Natural killer cell (primary cell): ENCODE measurements at regions not wholly inside any gene's neighbourhood (a gene's known extent, or its start where the extent isn't known, plus 50 kb on each side); places are given as distances from the start of the nearest gene placed in this dataset.

Experiments
- ATAC-seq, 3 donors: fragments of 150-1000 bp in 2 of 3; fragments of 200-7000 bp in 1 of 3; cut with Tn5 transposase; 1 replicate in 1 of 3; 2 replicates in 2 of 3; pipeline ENCODE4 v1.10.0; 2021; ENCODE audit warnings: mild to moderate bottlenecking in 2 of 3, moderate library complexity in 2 of 3
- DNase-seq, 2 donors: peaks; one replicate each; pipeline versions ENCODE4 v3.0.0 to v3.0.0-alpha.2; 2013 to 2021; ENCODE audit warnings: mixed read lengths in 1 of 2
- H3K27ac ChIP-seq: one replicate; pipeline ENCODE4 v1.5.1; 2013; ENCODE audit warnings: mild to moderate bottlenecking, low read length
- H3K27me3 ChIP-seq: one replicate; pipeline ENCODE4 v1.6.1; 2013; ENCODE audit warnings: low read length; ENCODE audit not compliant: control insufficient read depth, insufficient read depth
- H3K36me3 ChIP-seq: one replicate; pipeline ENCODE4 v1.6.1; 2013; ENCODE audit warnings: low read length; ENCODE audit not compliant: control insufficient read depth, insufficient read depth
- H3K4me1 ChIP-seq: one replicate; pipeline ENCODE4 v1.6.1; 2013; ENCODE audit warnings: low read length; ENCODE audit not compliant: control insufficient read depth, insufficient read depth
- H3K4me3 ChIP-seq: one replicate; pipeline ENCODE4 v1.5.1; 2013; ENCODE audit warnings: low read length
- H3K9me3 ChIP-seq: one replicate; pipeline ENCODE4 v1.6.1; 2013; ENCODE audit warnings: low read length; ENCODE audit not compliant: control insufficient read depth, insufficient read depth
- H3K27ac Mint-ChIP-seq, 2 donors: one replicate each; pipeline ENCODE4 v1.8.0; 2022; ENCODE audit warnings: mild to moderate bottlenecking in 2 of 2, mixed read lengths in 2 of 2, moderate library complexity in 1 of 2
- H3K27me3 Mint-ChIP-seq, 2 donors: one replicate each; pipeline ENCODE4 v1.8.0; 2022; ENCODE audit warnings: low read depth in 2 of 2, mixed read lengths in 2 of 2
- H3K36me3 Mint-ChIP-seq: one replicate; pipeline ENCODE4 v1.8.0; 2022; ENCODE audit warnings: mixed read lengths
- H3K4me1 Mint-ChIP-seq, 2 donors: one replicate each; pipeline ENCODE4 v1.8.0; 2022; ENCODE audit warnings: mixed read lengths in 2 of 2
- H3K4me3 Mint-ChIP-seq: one replicate; pipeline ENCODE4 v1.8.0; 2022; ENCODE audit warnings: mild to moderate bottlenecking, moderate library complexity, mixed read lengths
- H3K9me3 Mint-ChIP-seq, 2 donors: one replicate each; pipeline ENCODE4 v1.8.0; 2022; ENCODE audit warnings: mixed read lengths in 2 of 2
- CTCF ChIP-seq: fragments of 200-600 bp; IDR thresholded peaks from one replicate; pipeline ENCODE4 v1.8.0; 2022; ENCODE audit warnings: antibody characterized with exemption
- WGBS: methylation state at CpG from one replicate; pipeline ENCODE4 v1.1.7; 2013; ENCODE audit warnings: missing lambda C conversion rate; ENCODE audit not compliant: insufficient coverage; 5-methylcytosine and 5-hydroxymethylcytosine counted together
- intact Hi-C: fragments of 100-400 bp; cut with micrococcal nuclease; formaldehyde crosslinking; loops from one replicate; pipeline ENCODE4 v1.14.2; 2022

DNA sequence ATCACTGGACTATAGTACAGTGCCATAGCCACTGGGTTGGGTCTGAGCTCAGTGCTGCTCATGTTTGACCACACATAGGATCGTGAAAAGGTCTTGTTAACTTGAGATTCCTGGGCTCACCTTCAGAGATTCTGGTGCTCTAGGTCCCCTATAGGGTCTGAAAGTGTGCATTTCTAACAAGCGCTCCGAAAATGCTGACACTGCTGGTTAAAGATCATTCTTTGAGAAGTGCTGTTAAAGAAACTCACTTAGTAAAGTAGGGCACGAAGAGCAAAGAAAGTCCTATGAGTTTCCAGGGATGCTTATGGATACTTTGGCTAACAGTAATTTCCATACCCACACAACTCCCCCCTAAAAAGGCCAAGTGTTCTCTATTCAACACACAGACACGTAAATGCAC is 108.1 kb upstream of the PAX6 start:
- ATAC-seq, result no peak
- Histone ChIP-seq H3K4me3 (no peak overlapping the region), H3K36me3 (no peaks in the 10 kb centered on the region), H3K9me3 (no peaks in the 10 kb centered on the region), H3K27ac (no peak overlapping the region), H3K27me3 (no peaks in the 10 kb centered on the region), H3K4me1 (no peaks in the 10 kb centered on the region)
- Mint-ChIP-seq H3K36me3 (no peaks in the 10 kb centered on the region), H3K27me3 (peaks cover 14% of the 10 kb centered on the region in 2 donors), H3K9me3 (no peaks in the 10 kb centered on the region), H3K27ac (no peak overlapping the region), H3K4me1 (no peaks in the 10 kb centered on the region), H3K4me3 (no peak overlapping the region)
- 78% methylated on average over 5 of the region's 5 CpGs for WGBS
- intact Hi-C loops, result no loop called here
- no peak for TF ChIP-seq CTCF
- DNase-seq, result no peak

GRCh38 chr11:31915867-31916266 is 104.7 kb upstream of the PAX6 start:
- no peaks in the 10 kb centered on the region for H3K27me3 ChIP-seq
- H3K9me3 Mint-ChIP-seq, result no peaks in the 10 kb centered on the region
- no peaks in the 10 kb centered on the region for H3K36me3 ChIP-seq
- DNase-seq (no peak), ATAC-seq (no peak)
- H3K4me1 Mint-ChIP-seq, result no peaks in the 10 kb centered on the region
- peaks cover 11 to 19% of the 10 kb centered on the region in 2 donors for H3K27me3 Mint-ChIP-seq
- WGBS, result 100% methylated on average over 1 of the region's 1 CpG
- H3K4me3 ChIP-seq, result no peak overlapping the region
- no peaks in the 10 kb centered on the region for H3K36me3 Mint-ChIP-seq
- TF ChIP-seq CTCF, result no peak
- no peaks in the 10 kb centered on the region for H3K4me1 ChIP-seq
- H3K4me3 Mint-ChIP-seq, result no peak overlapping the region
- H3K9me3 ChIP-seq, result no peaks in the 10 kb centered on the region
- H3K27ac ChIP-seq, result no peak overlapping the region
- H3K27ac Mint-ChIP-seq, result no peak overlapping the region
- intact Hi-C loops, result no loop called here

- Mint-ChIP-seq H3K27me3 (peaks cover 11 to 19% of the 10 kb centered on the region in 2 donors), H3K9me3 (no peaks in the 10 kb centered on the region), H3K4me1 (no peaks in the 10 kb centered on the region), H3K36me3 (no peaks in the 10 kb centered on the region), H3K27ac (no peak overlapping the region), H3K4me3 (no peak overlapping the region)
- Histone ChIP-seq H3K4me1 (no peaks in the 10 kb centered on the region), H3K4me3 (no peak overlapping the region), H3K27me3 (no peaks in the 10 kb centered on the region), H3K27ac (no peak overlapping the region), H3K36me3 (no peaks in the 10 kb centered on the region), H3K9me3 (no peaks in the 10 kb centered on the region)
- no peak for ATAC-seq
- intact Hi-C loops, result no loop called here
- WGBS, result 86% methylated on average over 1 of the region's 1 CpG
- no peak for TF ChIP-seq CTCF
- DNase-seq, result no peak
These were observed 102.9 kb upstream of the PAX6 start for GRCh38 chr11:31913985-31914384.

DNA sequence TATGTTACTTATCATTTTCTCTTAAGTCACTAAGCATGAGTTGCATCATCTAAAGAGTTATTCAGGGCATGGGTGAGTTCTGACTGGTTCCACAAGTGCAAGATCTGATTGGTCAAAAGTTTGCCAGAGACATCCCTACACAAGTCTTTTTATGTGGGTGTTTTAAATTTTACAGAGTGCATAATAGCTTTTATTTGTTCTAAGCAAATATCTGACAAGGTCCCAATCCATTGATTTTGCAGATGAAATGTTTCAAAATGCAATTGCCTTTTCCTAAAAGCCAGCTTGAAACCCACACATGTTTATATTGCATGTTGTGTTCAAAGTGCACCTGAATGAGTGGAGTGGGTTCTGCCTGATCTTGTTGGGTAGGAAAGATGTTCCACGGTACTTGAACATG is 101.7 kb upstream of the PAX6 start:
- peaks cover 5 to 19% of the 10 kb centered on the region in 2 donors for H3K27me3 Mint-ChIP-seq
- ATAC-seq (no peak), DNase-seq (no peak)
- no peak overlapping the region for H3K4me3 Mint-ChIP-seq
- no peak overlapping the region for H3K27ac Mint-ChIP-seq
- H3K4me3 ChIP-seq, result no peak overlapping the region
- no peaks in the 10 kb centered on the region for H3K4me1 ChIP-seq
- no peaks in the 10 kb centered on the region for H3K36me3 ChIP-seq
- no peaks in the 10 kb centered on the region for H3K27me3 ChIP-seq
- H3K9me3 ChIP-seq, result no peaks in the 10 kb centered on the region
- no peaks in the 10 kb centered on the region for H3K9me3 Mint-ChIP-seq
- no peaks in the 10 kb centered on the region for H3K36me3 Mint-ChIP-seq
- no peak overlapping the region for H3K27ac ChIP-seq
- TF ChIP-seq CTCF, result no peak
- no peaks in the 10 kb centered on the region for H3K4me1 Mint-ChIP-seq
- intact Hi-C loops, result no loop called here
- 83% methylated on average over 1 of the region's 1 CpG for WGBS
